ENCODE measurements at regions not wholly inside any gene's neighbourhood (a gene's known extent, or its start where the extent isn't known, plus 50 kb on each side); places are given as distances from the start of the nearest gene placed in this dataset.

DNA sequence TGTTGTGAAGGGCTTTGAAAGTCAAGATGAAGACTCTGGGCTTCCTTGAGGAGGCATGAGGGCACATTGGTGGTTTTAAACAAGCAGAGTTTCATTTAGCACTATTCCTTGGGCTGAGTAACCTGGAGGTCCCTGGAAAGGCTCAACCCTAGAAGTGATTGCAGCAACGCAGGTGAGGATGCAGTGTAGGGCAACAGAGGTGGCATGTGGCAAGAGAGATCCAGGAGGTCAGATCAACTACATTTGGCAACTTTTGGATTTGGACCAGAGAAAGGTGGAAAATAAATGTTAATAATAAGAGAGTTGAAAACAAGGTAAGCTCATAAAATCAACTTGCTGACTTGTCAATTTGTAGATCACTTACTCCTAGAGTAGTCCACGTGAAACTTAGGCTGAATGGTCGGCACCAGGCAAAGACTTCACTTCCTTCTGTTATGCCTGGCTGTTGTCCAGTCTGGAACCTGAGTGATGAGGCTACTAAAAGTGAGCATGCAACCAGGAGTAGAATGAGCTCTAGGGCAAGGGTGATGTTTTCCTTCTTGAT, 414.6 kb upstream of the ZMIZ1 start:
- TF ChIP-seq, protein P1, sequence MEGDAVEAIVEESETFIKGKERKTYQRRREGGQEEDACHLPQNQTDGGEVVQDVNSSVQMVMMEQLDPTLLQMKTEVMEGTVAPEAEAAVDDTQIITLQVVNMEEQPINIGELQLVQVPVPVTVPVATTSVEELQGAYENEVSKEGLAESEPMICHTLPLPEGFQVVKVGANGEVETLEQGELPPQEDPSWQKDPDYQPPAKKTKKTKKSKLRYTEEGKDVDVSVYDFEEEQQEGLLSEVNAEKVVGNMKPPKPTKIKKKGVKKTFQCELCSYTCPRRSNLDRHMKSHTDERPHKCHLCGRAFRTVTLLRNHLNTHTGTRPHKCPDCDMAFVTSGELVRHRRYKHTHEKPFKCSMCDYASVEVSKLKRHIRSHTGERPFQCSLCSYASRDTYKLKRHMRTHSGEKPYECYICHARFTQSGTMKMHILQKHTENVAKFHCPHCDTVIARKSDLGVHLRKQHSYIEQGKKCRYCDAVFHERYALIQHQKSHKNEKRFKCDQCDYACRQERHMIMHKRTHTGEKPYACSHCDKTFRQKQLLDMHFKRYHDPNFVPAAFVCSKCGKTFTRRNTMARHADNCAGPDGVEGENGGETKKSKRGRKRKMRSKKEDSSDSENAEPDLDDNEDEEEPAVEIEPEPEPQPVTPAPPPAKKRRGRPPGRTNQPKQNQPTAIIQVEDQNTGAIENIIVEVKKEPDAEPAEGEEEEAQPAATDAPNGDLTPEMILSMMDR (conservative IDR thresholded peaks at IDR 0.05; ENCODE audit: low read depth, low read length), result no peak
- no peak for TF ChIP-seq EZH2 (IDR thresholded peaks at IDR 0.05; ENCODE audit: low read length, unreplicated experiment)
- no peak for TF ChIP-seq EZH2phosphoT487 (IDR thresholded peaks at IDR 0.05; ENCODE audit: borderline replicate concordance, low read length)

All from PC-3 (cell line).